Hematopoietic multipotent progenitor cell treated with erythropoietin and hydrocortisone succinate and interleukin-3 and kit ligand, for 4 days (in vitro differentiated cells): ENCODE measurements at regions not wholly inside any gene's neighbourhood (a gene's known extent, or its start where the extent isn't known, plus 50 kb on each side); places are given as distances from the start of the nearest gene placed in this dataset.
"Not testable (repeated sequence)": the region's sequence is repeated elsewhere in the genome, so short reads cannot be mapped to it uniquely, and the experiment has no call there.

Source experiments
- DNase-seq: peaks from one replicate; pipeline ENCODE4 v3.0.0-alpha.2; 2015

GRCh38 chrX:111581086-111581485 is 69.6 kb downstream of the SERTM2 start:
- DNase-seq: peak; percentile 4

- no peak for DNase-seq
These were observed 73.9 kb downstream of the SERTM2 start for GRCh38 chrX:111585337-111585736.

- not testable (repeated sequence) for DNase-seq
These were observed 83.0 kb downstream of the SERTM2 start for GRCh38 chrX:111594348-111594877.

- peak; percentile 1 for DNase-seq
These were observed 83.0 kb upstream of the ALG13 start for GRCh38 chrX:111597967-111598366.

GRCh38 chrX:111608724-111609123 is 72.2 kb upstream of the ALG13 start:
- DNase-seq: no peak

GRCh38 chrX:111609206-111609605 is 71.8 kb upstream of the ALG13 start:
- DNase-seq: no peak

GRCh38 chrX:111615227-111615626 is 65.7 kb upstream of the ALG13 start:
- no peak for DNase-seq

GRCh38 chrX:111616786-111617185 is 64.2 kb upstream of the ALG13 start:
- no peak for DNase-seq

GRCh38 chrX:111620084-111620483 is 60.9 kb upstream of the ALG13 start:
- peak; percentile 1 for DNase-seq

GRCh38 chrX:111624169-111624568 is 56.8 kb upstream of the ALG13 start:
- DNase-seq: no peak

- not testable (repeated sequence) for DNase-seq
These were observed 53.7 kb upstream of the ALG13 start for GRCh38 chrX:111627256-111627655.
